ENCODE measurements at regions not wholly inside any gene's neighbourhood (a gene's known extent, or its start where the extent isn't known, plus 50 kb on each side); places are given as distances from the start of the nearest gene placed in this dataset.
"Not testable (repeated sequence)": the region's sequence is repeated elsewhere in the genome, so short reads cannot be mapped to it uniquely, and the experiment has no call there.

DNA sequence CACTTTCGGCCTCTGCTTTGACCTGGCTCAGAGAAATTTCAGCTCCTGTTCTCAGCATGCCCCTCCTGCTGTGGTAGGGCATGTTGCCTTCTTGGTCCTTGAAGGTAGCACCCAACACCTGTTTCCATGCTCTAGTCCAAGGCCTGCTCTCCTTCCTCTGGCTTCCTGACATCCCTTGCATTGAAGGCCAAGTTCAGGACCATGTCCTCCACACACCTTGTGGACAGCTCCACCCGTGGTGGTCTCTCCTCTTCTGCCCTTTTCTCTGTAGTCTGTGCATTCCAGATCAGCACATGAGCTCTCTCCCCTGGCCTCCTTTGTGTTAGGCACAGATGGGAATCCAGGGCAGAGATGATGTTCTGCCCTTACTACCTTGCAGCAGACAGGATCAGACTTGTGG, 225.3 kb downstream of the ADAMTS15 start:
- DNase-seq (ENCODE audit: low read depth, low spot score), result no peak

DNA sequence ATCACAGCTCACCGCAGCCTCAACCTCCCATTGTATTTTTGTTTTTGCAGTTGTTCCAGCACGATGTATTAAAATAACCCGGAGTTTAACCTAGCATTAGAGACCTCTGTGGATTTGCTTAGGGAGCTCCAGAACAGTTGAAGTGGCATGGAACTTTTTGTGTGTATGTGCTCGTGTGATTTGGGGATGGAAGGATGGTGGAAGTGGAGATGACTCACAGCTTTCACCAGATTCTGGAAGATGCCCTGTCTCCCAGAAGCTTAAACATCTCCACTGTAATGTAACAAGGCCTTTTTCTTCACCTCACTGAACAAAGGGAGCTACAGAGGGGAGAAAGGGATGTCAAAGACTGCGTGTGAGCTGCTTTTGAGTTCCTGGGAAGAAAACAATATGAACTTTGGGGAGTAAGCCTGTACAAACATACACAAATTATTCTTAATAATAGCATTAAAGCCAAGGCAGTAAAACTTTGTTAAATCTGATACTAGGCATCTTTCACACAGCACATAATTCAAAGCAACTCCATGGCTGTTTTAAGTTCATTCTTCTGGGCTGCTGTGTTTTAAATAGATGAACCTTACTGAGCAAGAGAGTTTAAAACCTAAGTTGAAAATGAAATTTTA, 226.4 kb downstream of the ADAMTS15 start:
- DNase-seq (ENCODE audit: low read depth, low spot score), result no peak

DNA sequence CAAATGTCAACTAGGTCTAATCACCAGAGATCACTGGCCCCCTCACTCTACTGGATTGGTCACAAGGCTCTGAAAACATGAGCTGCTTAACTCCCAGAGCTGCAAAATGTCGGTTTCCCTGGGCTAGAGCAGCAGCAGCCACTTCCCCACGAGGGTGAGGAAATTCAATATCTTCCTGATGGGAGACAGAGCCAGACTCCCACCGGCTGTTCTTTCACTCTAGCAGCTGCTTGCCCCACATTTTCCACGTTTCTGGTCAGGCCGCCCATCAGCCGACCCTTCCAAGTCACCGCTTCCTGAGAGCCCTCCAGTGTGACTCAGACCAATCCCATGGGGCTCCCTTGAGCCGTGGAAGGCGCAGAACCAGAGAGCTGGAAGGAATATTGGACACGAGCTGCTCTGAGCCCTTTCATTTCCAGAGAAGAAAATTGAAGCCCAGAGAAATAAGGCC, 227.0 kb downstream of the ADAMTS15 start:
- peak; percentile 65 for DNase-seq (ENCODE audit: low read depth, low spot score)

DNA sequence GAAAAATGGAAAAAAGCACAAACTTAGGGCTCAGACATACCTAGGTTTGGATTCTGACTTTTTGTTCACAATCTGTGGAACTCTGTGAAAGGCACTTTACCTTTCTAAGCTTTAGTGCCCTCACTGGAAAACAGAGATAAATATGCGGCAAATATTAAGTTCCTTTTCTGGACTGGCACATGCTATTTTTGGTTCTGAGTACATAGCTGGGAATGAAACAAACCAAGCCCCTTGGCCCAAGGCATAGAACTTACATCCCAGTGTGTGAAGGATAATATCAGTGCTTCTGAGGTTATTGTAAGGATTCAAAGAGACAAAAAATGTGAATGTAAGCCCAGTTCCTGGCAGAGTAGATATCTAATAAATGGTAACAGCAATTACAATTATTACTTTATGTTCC, 227.5 kb downstream of the ADAMTS15 start:
- no peak for DNase-seq (ENCODE audit: low read depth, low spot score)

DNA sequence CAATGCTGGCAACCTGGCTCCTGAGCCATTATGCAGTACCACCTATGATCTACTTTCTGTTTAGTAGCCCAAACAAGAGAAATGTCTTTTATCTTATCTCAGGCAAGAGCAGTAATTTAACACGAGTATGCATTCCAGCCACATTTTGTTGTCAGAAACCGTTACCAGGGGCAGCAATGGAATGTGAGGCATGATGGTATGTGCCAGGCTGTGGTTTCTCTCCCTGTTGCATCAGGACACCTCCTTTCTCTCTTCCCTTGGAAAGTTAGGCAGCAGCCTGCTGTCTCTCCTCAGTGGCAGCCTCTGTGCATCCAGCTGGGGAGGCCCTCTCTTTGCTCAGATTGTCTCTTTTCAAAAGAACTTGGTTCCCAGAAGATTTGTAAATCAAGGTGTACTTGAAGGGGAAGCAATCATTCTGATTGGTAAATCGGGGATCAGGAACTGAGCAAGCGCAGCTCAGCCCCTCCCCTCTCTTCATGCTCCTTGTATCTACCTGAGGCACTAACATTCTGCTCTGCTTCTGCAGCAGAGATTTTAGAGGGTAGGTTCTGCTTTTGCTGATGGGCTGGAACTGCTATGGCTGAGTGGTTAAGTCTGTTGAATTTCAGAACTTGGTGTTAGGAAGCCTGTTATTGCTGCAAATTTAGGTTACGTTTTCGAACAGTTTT, 229.2 kb downstream of the ADAMTS15 start:
- no peak for DNase-seq (ENCODE audit: low read depth, low spot score)

DNA sequence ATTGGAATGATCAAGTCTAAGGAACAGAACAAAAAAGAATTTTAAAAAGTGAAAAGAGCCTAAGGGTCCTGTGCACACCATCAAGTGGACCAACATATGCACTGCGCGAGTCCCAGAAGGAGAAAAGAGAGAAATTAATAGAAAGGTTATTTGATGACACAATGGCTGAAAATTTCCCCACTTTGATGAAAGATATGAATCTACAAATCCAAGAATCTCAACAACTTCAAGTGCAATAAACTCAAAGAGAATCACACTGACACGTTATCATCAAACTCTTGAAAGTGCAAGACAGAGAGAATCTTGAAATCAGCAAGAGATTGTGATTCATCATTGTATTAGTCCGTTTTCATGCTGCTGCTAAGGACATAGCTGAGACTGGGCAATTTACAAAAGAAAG, 230.8 kb downstream of the ADAMTS15 start:
- DNase-seq (ENCODE audit: low read depth, low spot score), result no peak

DNA sequence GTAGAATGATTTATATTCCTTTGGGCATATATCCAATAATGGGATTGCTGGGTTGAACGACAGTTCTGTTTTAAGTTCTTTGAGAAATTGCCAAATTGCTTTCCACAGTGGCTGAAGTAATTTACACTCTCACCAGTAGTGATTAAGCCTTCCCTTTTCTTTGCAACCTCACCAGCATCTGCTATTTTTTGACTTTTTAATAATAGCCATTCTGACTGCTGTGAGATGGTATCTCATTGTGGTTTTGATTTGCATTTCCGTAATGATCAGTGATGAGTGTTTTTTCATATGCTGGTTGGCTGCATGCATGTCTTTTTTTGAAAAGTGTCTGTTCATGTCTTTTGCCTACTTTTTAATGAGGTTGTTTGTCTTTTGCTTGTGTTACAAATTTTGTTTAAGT, 233.8 kb downstream of the SNX19 start:
- not testable (repeated sequence) for DNase-seq (ENCODE audit: low read depth, low spot score)

DNA sequence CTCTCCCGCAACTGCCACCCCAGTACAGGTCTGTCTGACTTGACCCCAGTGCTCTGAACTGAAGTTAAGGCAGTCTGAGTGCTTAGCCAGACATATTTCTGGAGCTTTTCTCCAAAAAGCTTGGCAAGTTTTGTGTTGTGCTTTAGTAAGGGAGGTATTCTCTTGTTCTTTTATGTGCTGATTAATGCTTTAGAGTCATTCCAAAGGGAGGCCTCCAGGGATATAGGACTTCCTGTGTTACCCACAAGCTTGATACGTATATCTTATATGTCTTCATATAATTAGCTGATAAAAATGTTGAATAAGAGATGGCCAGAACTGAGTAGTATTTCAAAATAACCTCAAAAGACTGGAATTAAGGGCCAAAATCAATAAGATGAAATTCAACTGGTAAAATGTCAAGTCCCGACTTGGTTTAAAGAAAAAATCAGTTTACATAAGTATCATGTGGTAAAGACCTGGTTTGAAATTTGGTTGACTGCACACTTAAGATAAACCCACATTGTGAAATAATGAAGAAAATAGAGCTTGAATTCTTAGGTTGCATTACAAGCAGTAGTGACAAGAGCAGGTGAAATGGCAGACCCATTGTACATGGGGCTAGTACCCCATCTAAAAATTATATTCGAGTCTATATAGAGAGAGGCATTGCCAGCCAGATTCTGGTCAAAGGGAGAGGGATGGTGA, 226.9 kb downstream of the SNX19 start:
- no peak for DNase-seq (ENCODE audit: low read depth, low spot score)

DNA sequence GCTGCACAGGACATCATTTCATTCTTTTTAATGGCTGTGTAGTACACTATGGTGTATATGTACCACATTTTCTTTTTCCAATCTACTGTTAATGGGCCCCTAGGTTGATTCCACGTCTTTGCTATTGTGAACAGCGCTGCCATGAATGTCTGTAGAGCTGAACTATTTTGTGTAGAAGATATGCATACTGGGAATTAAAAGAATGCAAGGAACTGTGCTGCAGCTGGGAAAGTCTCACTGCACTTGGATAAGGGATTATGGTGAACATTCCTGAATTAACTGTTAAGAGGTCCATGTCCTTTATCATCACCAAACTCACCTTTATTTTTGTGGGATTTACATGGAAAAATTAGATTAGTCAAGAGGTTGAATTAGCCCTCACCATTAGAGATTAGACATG, 224.7 kb downstream of the SNX19 start:
- no peak for DNase-seq (ENCODE audit: low read depth, low spot score)

DNA sequence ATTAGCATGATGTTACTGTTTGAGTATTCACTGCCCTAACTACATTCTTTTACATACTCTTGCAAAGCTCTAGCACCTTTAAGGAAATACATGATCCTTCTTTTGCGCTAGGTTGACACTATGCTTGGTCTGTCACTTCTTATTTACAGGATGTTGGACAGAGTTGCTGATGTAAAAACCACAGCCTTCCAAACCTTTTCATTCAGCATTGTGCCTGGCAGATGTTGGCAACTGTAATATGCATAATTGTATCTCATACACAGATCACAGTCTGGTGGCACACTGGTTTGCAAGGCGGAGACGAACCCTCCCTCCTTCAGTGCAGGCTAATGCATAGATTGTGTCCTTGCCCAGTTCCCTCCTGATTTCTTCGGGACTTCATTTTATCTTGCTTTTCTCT, 224.1 kb downstream of the SNX19 start:
- DNase-seq (ENCODE audit: low read depth, low spot score), result no peak

DNA sequence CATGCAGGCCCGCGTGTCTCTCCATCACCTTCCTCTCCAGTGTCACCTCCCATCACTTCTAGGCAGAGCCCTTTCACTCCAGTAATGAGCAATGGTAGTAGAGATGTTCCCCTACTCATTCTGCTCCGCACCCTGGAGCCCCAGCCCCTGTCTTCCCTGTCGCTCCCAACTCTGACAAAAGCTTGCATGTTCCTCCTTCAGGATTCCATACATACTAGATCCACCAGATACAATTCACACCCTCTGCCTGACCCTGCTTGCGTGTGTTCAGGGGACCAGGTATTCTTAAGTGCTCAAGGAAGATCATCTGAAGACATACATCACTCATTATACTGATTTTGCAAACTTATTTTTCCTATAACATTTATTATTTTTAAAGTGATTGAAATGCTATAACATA, 222.7 kb downstream of the SNX19 start:
- no peak for DNase-seq (ENCODE audit: low read depth, low spot score)

DNA sequence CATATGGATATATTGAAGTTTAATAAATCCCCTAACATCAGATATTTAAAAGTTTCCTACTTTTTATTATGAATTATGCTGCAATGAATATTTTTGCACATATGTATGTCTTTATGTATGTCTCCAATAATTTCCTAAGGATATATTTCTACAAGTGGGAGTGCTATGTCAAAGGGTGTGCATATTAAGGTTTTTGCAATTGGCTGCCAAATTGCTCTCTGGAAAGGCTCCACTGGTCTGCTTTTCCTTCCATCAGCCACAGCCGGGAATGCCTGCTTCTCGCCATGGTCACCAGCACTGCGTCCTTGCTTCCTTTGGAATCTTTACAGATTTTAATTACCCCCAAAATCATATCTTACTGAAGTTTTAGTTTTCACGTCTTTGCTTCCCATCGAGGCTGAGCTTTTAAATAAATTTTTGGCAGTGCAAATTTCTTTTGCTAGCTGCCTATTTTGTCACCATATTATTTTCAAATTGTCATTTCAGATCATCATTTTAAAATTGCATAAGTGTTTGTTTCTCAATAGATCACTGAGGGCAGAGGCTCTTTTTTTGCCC, 221.7 kb downstream of the SNX19 start:
- no peak for DNase-seq (ENCODE audit: low read depth, low spot score)

DNA sequence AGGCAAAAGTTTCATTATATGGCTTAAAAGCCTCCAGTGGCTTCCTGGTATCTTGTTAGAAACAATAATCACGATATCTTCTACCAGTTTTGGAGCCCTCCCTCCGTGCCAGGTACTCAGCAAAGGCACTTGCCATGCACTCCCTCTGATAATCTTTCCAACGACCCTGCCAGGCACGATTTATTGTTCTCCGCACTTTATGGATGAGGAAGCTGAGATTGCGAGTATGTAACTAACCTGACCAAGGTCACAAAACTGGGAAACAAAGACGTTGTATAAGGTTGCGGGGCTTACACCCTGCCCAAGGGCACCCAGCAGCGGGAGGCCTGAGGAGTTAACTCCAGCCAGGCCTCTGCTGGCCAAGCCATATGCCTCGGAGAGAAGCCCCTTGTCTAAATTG, 218.1 kb downstream of the SNX19 start:
- DNase-seq (ENCODE audit: low read depth, low spot score), result no peak

DNA sequence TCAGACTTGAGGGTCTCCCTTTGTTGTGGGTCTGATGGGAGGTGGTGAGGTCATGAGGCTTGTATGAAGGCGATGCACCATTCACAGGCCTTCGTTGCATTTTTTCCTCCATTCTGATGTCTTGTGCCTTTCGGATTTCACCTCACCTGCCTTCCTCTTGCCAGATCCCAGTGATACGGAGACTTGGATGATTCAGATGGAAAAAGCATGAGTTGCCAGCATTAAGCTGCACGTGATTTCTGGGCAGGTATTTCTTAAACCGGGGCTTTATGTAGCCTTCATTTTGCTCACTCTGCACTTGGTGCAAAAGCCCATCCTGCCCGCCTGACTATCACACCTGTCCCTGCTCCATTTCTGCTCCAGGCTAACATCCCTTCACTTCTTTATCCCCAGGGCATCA, 216.7 kb downstream of the SNX19 start:
- DNase-seq (ENCODE audit: low read depth, low spot score), result no peak

DNA sequence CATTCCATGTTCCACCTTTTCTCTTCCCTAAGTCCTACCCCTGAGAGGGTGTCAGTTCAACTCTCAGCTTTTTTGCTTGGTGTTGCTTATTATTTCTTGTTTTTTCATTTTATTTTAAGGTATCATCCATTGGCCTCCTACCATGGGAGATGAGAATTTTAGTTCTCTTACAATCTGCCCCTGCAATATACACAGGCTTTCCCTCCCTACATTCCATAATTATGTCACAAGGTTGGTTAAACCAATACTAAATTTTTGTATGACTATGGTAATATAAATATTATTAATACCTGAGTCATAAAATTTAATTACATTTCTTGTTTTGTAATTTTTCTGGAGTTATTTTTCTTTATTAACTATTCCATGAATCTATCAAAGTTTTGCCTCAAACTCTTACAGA, 216.2 kb downstream of the SNX19 start:
- DNase-seq (ENCODE audit: low read depth, low spot score), result no peak

DNA sequence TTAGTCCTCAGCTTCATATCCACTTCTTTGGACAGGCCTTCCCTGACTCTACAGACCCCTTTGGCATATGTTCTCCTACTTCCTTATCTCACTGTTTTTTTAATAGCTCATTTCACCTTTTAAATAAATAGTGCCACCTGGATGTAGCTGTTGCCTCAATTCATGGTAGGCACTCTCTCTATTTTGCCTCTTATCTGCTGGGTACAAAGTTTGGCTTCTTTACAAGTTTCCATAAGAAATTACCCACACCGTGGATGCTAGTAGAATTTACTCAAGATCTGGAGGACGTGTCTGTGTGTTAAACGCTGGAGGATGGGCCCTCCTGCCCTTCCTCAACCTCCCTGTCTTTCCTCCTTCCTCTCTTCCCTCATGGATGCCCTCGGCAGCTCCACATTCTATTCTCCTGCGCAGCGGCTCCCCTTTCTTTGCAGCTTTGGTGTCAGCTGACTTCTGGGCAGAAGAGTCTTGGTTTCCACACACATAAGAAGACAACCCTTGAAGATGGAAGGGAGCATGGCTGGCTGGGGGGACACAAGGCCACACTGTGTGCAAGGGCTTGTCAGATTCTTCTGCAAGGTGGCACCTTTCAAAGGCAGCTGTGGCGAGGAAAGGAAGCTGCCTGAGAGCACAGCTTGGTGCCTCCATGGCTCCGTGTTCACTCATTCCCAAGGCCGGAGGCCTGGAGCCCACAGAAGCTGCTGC, 212.6 kb downstream of the SNX19 start:
- DNase-seq (ENCODE audit: low read depth, low spot score), result no peak

DNA sequence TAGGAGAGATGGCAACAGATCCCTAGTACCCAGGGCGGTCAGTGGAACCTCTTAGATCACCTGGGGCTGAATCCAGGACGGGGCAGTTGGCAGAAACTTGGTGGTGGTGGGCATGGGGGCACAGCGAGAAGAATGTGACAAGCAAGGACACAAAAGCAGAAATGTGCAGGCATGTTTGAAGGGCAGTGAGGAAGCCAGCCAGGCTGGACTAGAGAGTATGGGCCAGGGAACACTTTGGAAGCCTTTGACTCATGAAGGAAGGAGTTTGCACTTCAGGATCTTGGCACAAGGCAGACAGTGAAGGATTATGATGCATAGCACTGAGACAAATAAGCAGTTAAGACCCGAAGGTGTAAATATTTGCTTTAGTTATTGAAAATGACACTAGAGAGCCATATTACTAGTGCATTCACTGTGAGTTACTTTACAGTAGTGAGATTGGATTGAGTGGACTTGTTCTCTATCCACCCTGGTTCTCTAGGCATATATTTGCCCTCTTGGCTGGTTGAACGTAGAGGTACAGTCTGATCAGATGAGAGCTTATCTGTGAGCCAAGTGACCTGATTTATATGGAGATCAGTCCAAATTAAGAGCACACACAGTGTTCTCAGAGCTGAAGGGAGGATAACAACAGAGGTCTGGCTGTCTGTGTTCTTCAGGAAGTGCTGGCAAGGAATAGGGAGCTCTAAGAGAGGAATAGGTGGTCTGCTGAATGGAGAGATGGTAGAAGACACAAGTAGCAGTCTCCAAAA, 210.4 kb downstream of the SNX19 start:
- DNase-seq (ENCODE audit: low read depth, low spot score), result no peak

DNA sequence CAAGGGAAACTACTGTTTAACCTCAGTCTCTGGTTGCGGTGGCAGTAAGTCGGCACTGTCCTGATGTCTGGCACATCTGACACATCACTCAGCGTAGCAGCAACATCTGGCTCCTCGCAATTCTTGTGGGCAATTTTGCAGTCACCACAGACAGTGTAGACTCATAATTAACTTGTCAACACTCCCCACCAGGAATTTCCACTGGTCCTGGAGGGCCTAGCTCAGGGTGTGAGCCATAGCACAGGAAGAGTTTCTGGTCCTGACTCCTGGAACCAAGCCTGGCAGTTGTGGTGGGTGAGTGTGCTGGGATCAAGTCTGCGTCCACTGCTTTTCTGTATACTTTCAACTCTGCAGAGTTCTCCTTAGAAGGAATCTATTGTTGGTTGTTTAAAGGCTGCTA, 209.7 kb downstream of the SNX19 start:
- DNase-seq (ENCODE audit: low read depth, low spot score), result no peak

DNA sequence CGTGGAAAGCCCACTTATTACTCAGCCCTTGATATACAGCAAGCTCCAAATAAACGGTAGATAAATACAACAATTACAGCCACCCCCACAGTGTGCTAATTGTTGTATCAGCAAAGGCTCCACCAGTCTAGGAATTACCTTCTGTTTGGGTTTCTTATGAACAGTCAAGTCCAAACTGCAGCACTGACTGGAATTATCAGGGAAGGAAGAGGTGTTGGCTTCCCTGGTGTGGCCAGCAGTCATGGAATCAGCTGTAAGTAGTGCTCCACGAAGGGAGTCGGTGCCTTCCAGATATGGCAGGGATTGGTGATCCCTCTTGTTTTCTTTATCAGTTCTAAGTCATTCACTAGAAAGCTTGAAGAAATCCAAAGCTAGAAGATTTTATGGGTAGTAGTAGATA, 209.1 kb downstream of the SNX19 start:
- no peak for DNase-seq (ENCODE audit: low read depth, low spot score)

DNA sequence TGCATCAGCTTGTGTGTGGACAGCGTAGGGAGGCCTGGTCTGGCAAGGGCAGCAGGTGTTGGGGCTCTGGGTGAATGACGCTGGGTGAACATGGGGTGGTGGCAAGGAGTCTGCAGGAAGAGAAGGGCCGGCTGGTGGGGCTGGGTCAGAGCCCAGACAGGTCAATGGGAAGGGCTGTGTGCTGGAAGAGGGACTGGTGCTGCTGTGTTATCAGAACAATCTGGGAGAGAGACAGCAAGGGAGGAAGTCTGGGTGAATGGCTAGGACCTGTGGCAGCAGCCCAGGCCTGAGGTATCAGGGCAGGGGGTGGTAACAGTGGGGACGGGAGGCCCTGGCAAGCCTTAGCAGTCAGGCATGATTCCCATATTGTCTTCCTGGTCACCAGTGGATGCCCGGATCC, 206.7 kb downstream of the SNX19 start:
- DNase-seq (ENCODE audit: low read depth, low spot score), result no peak

DNA sequence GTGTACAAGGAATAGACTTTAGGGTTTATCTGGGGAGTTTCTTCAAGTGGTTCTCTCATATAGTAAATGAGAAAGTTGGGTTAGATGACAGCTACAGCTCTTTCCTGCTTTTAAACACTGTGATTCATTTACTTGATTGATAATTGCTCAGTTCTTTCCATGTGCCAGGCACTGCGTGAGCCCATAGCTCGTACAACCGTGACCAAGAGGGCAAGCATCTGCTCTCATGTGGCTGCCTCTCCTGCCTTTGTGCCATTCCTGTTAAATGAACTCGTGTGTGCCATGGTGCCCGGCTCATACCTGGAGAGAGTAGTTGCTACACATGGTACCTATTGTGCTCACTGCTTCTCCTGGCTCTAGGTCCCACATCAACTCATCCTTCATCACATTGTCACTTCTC, 206.3 kb downstream of the SNX19 start:
- DNase-seq (ENCODE audit: low read depth, low spot score), result no peak

All from brain pericyte (primary cell).